Colonic mucosa (tissue), 4 donors: ENCODE measurements at regions not wholly inside any gene's neighbourhood (a gene's known extent, or its start where the extent isn't known, plus 50 kb on each side); places are given as distances from the start of the nearest gene placed in this dataset.

Source experiments
- DNase-seq: peaks from one replicate; pipeline ENCODE4 v3.0.0-alpha.2; 2020
- H3K27ac ChIP-seq: fragments of 200-600 bp; one replicate; pipeline ENCODE4 v1.8.0; 2021
- H3K27me3 ChIP-seq: fragments of 200-600 bp; one replicate; pipeline ENCODE4 v1.8.0; 2021
- H3K36me3 ChIP-seq: fragments of 200-600 bp; one replicate; pipeline ENCODE4 v1.8.0; 2021
- H3K4me1 ChIP-seq: fragments of 200-600 bp; one replicate; pipeline ENCODE4 v1.8.0; 2021; ENCODE audit warnings: mild to moderate bottlenecking
- H3K4me3 ChIP-seq: fragments of 200-600 bp; one replicate; pipeline ENCODE4 v1.8.0; 2021
- H3K9ac ChIP-seq, 2 donors: one replicate each; pipeline ENCODE4 v1.7.0; 2013; ENCODE audit warnings: control low read depth in 2 of 2, low read depth in 2 of 2, low read length in 2 of 2
- H3K9me3 ChIP-seq: fragments of 200-600 bp; one replicate; pipeline ENCODE4 v1.8.0; 2021
- CTCF ChIP-seq: fragments of 200-600 bp; IDR thresholded peaks from one replicate; pipeline ENCODE4 v1.8.0; 2022; ENCODE audit warnings: antibody characterized with exemption, mild to moderate bottlenecking
- intact Hi-C: fragments of 100-400 bp; cut with DNase I; formaldehyde crosslinking; loops from one replicate; pipeline ENCODE4 v1.14.1; 2022
- donor health status: healthy.
- donor health status: DM: no; HTN: no; CAD: no.
- donor health status: DM: no; HTN: no; CAD: no.

- H3K27me3 ChIP-seq, result no peaks in the 10 kb centered on the region
- H3K9ac ChIP-seq, result no peak overlapping the region
- intact Hi-C loops, result no loop called here
- no peaks in the 10 kb centered on the region for H3K4me1 ChIP-seq
- DNase-seq, result no peak
- no peak overlapping the region for H3K4me3 ChIP-seq
- H3K9me3 ChIP-seq, result no peaks in the 10 kb centered on the region
- no peaks in the 10 kb centered on the region for H3K36me3 ChIP-seq
- no peak for TF ChIP-seq CTCF
- H3K27ac ChIP-seq, result no peak overlapping the region
Measured at GRCh38 chr10:94085288-94085687, 91.6 kb downstream of the PLCE1 start.

GRCh38 chr10:94085766-94086437 is 92.2 kb downstream of the PLCE1 start:
- no peaks in the 10 kb centered on the region for H3K27me3 ChIP-seq
- no peaks in the 10 kb centered on the region for H3K36me3 ChIP-seq
- H3K4me1 ChIP-seq, result no peaks in the 10 kb centered on the region
- no peak for DNase-seq
- TF ChIP-seq CTCF, result no peak
- intact Hi-C loops, result no loop called here
- H3K4me3 ChIP-seq, result no peak overlapping the region
- no peak overlapping the region for H3K27ac ChIP-seq
- H3K9ac ChIP-seq, result no peak overlapping the region
- H3K9me3 ChIP-seq, result no peaks in the 10 kb centered on the region

GRCh38 chr10:94088926-94089381 is 95.2 kb downstream of the PLCE1 start:
- H3K36me3 ChIP-seq, result no peaks in the 10 kb centered on the region
- TF ChIP-seq CTCF, result no peak
- no peak for DNase-seq
- no peak overlapping the region for H3K27ac ChIP-seq
- H3K9me3 ChIP-seq, result no peaks in the 10 kb centered on the region
- no peak overlapping the region for H3K4me3 ChIP-seq
- H3K4me1 ChIP-seq, result no peaks in the 10 kb centered on the region
- H3K27me3 ChIP-seq, result no peaks in the 10 kb centered on the region
- no peak overlapping the region for H3K9ac ChIP-seq
- intact Hi-C loops, result no loop called here

DNA sequence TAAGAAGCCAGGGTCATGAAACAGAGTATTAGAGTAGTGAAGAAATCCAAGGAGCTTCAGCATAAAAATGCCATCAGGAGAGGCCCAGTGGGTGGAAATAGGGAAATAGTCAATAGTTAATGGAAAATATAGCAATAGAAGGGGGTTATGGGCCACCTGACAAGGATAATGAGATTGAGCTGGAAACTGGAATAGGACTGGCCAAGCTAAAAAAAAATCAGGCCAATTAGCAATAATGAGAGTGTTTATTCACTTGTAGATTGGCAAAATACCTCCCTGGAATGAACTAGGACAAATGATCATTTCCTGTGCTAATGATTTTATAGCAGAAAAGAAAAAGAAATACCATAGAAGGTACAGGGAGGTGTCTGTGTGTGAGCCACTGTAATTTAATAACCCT is 97.9 kb downstream of the PLCE1 start:
- no peak for TF ChIP-seq CTCF
- Histone ChIP-seq H3K27ac (no peak overlapping the region), H3K4me1 (no peaks in the 10 kb centered on the region)

GRCh38 chr10:94092848-94093247 is 99.1 kb downstream of the PLCE1 start:
- Histone ChIP-seq H3K27me3 (no peaks in the 10 kb centered on the region), H3K27ac (no peak overlapping the region), H3K4me1 (no peaks in the 10 kb centered on the region), H3K4me3 (no peak overlapping the region), H3K36me3 (no peaks in the 10 kb centered on the region), H3K9me3 (no peaks in the 10 kb centered on the region), H3K9ac (no peak overlapping the region)
- no peak for TF ChIP-seq CTCF
- no peak for DNase-seq
- intact Hi-C loops, result no loop called here

More for the DNA sequence above, 97.9 kb downstream of the PLCE1 start:
- H3K9me3 ChIP-seq, result no peaks in the 10 kb centered on the region
- intact Hi-C loops, result no loop called here
- H3K27me3 ChIP-seq, result no peaks in the 10 kb centered on the region
- DNase-seq, result no peak
- no peaks in the 10 kb centered on the region for H3K36me3 ChIP-seq
- no peak overlapping the region for H3K4me3 ChIP-seq
- no peak overlapping the region for H3K9ac ChIP-seq
